Stimulated activated CD8-positive, alpha-beta memory T cell treated with anti-CD3 and anti-CD28 coated beads, Interleukin-15, amount 100 ng/mL, for 24 hours (primary cell): ENCODE measurements at regions not wholly inside any gene's neighbourhood (a gene's known extent, or its start where the extent isn't known, plus 50 kb on each side); places are given as distances from the start of the nearest gene placed in this dataset.

Experiments
- DNase-seq: peaks from one replicate; pipeline ENCODE4 v3.0.0-alpha.2; 2020; ENCODE audit warnings: low read depth

DNA sequence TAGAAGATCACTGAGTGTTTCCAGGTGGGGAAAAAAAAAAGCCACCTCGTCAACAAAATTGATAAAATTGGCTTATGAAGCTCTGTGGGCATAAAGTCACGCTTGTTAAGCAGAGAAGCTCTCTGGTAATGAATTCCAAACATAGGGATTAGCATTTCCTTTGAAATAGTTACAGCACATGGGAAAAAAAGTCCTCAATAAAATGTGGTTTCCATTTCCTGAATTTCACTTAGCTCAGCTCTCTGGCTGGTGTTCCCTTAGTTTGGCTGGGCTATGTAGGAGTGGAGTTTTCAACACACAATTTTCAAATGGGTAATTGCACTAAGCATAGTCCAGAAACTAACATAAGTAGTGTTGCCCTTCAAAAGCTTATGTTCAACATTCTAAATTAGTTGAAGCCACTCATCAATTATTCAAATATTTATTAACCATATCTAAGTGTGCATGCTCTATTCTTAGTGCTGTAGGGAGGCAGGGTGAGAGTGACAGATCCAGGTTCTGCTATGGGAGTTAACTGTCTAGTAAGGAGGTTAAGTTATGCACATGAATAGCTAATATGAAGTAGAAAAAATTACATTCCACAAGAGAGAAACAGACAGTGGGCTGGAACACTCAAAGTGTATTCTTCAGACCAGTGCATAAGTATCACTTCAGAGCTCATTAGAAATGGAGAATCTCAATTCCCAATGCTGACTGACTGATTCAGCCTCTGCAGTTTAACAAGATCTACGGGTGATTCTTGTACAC, 445.7 kb downstream of the SMARCA1 start:
- DNase-seq = no peak

DNA sequence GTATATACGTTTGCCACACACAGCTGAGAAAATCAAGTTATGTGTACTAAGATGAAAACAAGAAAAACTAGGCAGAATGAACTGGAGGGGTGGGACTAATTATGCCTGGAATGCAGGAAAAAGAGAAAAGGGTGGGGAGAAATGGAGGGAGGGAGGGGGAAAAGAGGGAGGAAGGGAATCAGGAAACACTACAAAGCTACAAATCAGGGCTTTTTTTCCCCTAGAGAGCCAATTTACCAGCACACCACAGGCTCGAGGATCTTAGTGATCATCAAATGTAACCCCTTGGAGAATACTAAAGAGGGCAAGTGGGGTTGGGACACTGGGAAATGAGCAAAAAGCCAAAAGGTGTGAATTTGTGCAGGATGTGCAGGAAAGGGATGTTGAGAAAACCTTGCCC, 451.9 kb downstream of the SMARCA1 start:
- DNase-seq = no peak

DNA sequence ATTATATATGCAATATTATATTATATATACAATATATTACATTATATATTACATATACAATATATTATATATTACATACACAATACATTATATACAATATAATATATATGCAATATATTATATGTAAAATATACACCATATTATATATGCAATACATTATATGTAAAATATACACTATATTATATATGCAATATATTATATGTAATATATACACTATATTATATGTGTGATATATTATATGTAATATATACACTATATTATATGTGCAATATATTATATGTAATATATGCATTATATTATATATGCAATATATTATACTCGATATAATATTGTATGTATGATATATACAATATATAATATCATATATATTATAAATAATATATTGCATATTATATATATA, 457.4 kb downstream of the SMARCA1 start:
- DNase-seq = no peak

DNA sequence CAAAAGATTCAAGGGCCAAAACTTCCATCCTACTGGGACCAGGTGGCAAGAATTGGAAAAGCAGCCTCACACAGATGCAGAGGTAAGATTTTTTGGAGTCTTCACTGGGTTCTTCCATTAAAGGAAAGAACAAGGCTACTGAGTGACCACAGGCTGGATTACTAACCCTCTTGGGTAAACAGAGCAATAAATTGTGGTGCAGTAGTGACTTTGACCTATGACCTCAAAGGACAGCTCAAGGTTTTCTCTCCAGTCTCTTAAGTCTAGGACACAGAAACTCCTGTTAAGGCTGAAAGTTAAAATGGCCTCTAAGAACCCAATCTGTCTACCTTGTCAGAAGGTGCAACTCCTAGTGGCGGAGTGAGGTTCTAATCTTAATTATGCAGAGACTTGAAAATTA, 464.9 kb downstream of the SMARCA1 start:
- DNase-seq = no peak

DNA sequence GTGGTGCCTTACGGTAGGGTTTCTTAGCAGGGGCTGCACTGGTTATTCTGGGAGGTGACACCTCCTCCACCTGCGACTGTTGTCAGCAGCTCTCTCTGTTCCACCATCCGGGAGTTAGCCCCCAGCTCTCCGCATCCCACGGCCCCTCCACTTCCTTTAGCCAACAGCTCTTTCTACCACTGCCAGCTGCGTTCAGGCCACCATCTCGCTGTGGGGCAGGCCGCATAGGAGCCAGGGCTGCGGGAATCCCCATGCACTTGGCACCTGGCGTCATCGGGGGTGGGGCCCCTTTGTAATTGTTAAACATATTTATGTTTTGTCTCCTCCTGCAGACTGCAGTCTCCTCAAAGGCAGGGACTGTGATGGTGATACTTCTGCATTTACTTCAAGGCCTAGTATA, 480.2 kb downstream of the SMARCA1 start:
- no peak for DNase-seq

DNA sequence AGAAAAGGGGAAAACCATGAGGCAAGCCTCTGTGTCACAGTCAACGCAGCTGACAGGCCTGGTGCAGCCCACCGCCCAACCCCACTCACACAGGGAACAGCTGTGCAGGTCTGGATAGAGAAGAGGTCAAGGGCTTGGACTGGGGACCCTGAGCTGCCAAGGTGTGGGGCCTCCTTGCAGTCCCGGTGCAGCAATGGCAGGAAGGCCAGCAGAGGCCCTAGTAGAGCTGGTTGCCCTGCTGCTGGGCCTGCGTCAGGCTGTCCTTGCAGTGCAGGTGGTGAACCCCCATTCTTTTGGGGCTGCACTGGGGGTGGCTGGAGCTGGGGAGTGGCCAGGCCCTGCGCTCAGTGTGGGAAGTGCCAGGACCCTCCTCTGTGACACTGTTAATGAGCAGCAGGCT, 482.0 kb downstream of the SMARCA1 start:
- DNase-seq = no peak

DNA sequence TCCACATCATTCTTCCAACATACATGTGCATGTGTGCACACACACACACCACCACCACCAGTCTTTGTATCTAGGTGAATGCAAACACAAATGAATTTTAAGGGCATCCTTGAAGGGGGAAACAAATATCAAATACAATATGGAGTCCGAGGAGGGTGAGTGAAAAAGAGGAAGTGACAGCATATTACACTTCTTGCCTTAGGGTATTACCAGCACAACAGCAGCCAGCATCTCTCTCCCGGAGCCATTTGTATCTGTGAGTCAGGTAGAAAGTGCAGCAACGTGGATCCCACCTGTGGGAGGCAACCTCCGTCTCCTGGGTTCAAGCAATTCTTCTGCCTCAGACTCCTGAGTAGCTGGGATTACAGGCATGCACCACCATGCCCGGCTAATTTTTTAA, 483.2 kb downstream of the SMARCA1 start:
- no peak for DNase-seq

DNA sequence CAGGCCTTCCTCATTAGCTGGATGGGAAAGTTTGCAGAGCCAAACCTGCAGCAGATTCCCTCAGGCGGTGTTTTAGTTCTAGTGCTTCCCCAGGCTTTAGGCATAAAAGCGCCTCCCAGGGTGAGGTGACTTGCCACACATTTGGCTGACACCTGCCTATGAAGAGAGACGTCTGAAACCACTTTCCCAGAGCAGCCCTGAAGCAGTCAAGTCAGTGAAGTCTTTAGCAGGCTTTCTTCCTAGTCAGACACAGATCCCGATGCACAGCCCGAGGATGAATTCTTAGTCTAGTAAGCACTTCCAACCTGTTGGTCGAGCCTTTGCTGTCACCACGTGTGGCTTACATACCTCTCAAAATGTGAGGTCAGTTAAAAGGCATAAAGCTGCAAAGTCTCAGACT, 484.1 kb downstream of the SMARCA1 start:
- DNase-seq = no peak

DNA sequence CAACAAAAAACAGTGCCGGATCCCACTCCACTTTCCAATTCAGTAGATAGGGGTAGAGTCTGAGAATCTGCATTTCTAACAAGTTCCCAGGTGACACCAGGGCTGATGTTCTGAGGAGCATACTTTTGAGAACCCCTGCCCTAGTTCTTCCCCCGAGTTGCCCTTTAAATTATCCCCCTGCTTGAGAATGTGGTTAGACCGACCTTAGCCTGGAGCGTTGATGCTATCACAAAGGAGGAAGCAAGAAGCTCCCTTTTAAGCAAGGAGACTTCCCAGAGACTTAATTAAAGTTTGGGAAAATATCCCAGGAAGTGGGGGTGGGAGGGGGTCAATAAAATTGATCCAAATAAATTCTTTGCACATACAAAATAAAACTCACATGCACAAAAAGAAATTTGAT, 485.9 kb downstream of the SMARCA1 start:
- no peak for DNase-seq

DNA sequence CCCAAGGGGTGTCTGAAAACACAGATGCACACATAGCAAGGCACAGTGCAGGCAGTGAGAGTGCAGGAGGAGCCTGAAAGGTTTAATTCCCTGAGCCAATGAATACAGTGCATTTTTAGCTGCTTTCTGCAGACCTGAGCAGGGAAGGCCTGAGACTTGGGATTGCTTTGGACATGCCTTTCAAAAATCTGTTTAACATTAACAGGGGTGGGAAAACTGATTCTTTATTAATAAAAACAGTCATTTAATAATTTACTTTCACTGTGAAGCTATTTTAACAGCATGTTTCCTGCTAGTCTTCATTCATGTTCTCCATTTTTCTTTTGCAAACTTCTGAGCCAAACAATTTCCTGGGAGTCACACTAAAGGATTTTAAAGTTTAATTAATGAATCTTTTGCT, 488.1 kb downstream of the SMARCA1 start:
- no peak for DNase-seq

DNA sequence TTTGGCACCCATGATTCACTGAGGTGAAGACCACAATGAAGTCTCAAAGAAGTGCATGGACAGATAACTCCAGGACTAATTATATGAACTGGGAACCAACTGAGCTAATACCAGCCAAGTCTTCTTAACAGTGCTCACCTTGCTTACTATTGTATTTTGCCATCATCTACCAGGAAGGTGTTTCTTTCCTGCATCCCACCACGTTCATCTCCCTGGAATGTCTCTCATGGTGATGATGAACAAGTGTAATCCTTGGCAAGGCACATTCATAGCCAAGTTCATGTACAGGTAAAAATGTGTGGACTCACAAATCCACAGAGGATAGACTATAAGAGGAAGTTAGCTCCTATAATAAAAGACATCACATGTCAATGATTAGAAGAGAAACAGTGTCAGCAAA, 489.1 kb downstream of the SMARCA1 start:
- DNase-seq = no peak

DNA sequence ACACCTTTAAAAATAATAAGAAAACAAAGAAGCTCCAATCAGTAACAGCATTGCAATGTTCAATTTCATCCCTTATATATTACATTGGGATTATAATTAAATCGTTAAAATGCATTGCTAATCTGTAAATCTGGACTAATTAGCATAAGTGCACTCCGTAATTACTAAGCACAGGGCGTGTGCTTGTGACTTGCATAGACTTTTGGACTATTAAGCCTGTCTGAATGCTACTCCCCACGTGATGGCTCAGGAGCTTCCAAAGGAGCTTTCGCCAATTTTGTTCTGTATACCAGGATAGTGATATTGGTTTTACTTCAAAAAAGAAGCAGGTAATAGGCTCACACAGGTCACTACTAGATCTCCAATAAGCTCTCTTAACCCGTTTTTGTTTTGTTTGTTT, 497.1 kb downstream of the SMARCA1 start:
- DNase-seq = no peak

DNA sequence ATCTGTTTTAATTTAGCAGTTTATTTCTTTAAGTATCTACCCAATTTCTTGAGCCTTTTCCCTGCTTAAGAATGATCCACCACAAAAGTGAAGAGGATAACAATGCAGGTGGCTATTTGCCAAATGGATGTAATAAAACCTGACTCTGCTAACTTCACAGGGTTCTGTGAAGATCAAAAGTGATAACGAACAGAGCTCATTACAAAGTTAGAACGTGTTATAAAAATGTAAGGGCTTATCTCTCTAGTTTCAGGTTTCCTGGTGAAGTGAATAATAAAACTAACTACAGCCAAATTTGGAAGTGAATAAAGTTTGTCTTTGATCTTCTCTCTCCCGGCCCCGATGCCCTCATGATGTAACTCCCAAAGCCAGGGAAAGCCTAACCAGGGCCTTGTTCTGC, 497.9 kb downstream of the SMARCA1 start:
- no peak for DNase-seq

DNA sequence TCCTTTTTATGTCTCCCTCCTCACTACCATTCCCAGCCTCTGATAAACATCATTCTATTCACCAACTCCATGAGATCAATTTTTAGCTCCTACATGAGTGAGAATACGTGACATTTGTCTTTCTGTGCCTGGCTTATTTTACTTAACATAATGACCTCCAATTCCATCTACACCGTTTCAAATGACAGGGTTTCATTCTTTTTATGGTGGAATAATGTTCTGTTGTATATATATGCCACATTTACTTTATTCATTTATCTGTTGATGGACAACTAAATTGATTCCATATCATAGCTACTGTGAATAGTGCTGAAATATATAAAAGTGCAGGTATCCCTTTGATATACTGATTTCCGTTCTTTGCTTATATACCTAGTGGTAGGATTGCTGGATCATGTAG, 503.9 kb downstream of the SMARCA1 start:
- no peak for DNase-seq

DNA sequence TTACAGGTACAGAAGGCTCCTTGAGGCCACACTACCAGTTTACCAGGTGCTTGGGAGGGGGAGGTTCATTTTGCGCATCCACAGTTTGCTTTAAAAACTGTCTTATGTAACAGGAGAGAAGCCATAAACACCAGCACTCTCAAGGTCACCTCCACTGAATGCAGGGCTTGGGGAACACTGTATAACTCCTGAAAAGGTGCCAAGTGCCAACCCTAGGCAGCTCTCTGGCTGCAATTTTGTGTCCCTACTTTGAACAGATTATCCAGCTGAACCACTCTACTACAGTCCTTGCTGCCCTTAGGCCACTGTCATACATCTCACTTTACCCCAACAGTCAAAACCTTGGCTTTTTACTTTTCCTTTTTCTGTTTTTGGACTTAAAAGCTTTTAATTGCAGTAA, 507.9 kb downstream of the SMARCA1 start:
- DNase-seq = no peak

DNA sequence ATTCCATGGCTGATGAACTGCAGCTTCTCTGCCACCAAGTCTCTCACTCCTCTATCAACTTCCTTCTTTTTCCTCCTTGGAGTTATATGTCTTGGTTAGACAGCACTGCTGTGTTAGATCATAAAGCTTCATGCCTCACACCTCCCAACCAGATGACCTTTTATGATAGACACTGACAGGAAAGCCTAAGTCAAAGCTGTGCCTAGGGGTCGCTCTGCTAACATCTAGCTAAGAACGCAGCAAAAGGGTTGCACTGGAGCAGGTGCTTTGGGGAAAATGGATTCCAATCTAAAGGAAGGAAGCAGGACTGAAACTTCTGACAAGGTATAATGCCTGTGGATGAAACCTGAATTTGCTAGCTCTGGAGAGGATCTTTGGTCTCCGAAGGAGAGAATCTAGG, 509.7 kb downstream of the SMARCA1 start:
- DNase-seq = no peak

DNA sequence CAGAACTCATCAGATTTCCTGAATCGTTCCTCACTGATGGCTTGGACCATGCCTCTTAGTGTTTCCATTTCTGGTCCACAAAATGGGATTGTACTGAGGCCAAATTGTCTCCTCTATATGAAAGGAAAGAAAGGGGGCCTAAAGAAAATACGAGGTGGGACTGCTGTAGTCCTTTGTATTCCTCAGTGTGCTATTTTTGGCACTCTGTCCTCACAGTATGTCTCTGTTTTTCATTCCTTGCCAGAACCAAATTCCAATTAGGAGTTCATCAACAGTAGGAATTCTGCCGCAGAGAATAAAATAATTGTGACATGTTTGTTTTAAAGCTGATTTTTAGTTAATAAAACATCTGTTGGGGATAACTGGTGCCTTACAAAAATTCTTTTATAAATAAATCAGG, 515.7 kb downstream of the SMARCA1 start:
- no peak for DNase-seq

DNA sequence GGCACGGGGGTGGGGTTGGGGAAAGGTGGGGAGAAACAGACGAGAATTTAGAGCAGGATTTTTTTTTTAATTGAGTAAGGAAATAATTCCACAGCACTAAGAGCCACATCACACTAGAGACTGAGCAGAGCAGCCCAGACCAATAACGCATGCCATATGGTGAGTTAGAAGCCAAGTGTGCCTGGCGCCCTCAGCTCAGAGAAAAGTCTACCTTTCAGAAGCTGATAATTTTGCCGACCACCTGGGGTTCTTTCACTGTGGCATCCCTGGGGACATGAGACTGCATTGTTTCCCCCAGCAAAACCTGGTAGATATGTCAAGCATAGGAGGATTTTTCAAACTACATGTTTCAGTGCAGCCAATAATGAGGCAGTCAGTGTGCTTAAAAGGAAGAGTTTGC, 516.8 kb downstream of the SMARCA1 start:
- DNase-seq = no peak

DNA sequence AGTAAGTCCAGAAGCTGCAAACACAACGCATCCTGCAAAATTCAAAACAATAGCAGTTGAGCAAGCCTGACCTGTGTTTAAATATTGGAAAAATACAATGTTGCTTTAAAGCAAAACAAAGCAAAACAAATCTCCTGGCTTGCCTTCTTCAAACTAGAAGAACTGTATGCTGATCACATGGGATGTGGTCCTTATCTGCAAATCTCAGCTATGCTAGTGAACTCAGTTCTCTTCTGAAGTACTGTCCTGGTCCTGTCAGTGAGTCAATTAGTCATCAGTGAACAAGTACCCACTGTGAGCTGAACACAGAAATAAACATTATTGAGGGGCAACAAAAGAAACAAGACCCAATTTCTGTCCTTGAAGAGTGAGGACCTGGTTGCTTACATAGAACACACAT, 522.5 kb downstream of the SMARCA1 start:
- no peak for DNase-seq

DNA sequence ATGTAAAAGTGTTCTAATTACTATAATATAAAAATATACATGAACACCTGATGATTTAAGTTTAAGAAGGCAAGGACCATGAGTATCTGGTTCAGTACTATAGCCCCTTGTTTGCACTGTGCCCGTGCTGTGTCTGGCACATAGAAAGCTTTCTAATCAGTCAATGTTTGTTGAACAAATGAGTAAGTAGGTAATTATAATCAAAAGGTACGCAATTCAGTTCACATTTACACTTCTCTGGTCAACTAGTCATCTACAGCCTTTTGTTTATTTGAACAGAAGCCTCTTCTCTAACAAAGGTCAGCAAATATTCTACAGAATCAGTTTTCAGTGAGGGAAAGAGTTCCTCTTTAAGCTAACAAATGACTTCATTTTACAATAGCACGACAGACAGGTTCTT, 523.3 kb downstream of the SMARCA1 start:
- no peak for DNase-seq

DNA sequence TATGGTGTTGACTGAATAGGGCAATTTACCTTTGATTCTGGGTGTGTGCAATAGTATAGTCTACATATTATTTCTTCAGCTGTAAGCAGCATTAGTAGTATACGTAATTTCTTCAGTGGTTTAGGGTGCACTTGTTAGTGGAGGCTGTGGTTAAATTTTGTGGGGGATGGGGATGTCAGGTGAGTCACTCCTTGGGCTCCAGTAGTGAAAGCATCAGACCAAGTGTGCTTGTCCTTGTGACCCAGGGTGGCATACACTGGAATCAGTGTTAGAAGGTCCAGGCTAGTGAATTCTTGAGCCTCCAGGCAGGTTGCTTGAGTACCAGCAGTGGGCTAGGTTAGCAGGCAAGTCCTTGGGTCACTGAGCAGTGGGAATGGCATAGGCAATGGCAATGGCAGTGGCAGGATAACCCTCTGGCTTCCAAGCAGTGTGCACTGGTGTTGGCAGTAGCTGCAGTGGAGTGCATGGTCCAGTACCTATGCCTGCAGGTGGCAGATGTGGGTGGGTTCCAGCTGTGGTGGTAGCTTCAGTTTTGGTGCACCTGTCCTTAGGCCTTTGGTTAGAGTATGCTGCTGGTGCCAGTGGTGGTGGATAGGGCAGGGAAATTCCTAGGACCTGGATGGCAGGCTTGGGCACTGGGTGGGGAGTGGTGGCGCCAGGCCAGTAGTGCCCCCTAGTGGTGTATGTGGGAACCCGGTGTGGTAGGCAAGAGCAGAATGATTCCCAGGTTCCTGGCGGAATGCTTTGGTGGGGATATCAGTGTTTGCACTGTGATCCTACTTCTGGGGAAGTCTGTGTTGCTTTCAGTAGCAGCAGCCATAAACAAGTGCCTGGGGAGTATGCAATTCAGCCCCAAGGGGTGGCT, 531.0 kb downstream of the SMARCA1 start:
- DNase-seq = no peak

DNA sequence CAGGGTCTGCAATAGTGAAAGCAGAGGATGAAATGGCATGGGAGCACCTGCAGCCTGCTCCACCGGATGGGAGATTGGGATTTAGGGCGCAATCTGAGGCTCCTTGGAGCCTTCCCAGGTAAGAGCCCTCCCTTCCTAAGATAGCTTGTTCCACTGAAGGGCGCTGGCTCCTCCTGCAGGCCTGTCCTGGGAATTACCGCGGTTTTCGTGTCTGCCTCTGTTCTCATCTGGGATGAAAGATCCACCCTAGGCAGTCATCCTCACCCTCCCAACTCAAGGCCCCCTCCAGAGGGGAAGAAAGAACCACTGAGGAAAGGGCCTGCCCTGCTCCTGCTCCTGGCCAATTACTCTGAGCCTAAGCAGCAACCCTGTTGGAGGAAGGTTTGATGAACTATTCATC, 547.5 kb downstream of the SMARCA1 start:
- no peak for DNase-seq

DNA sequence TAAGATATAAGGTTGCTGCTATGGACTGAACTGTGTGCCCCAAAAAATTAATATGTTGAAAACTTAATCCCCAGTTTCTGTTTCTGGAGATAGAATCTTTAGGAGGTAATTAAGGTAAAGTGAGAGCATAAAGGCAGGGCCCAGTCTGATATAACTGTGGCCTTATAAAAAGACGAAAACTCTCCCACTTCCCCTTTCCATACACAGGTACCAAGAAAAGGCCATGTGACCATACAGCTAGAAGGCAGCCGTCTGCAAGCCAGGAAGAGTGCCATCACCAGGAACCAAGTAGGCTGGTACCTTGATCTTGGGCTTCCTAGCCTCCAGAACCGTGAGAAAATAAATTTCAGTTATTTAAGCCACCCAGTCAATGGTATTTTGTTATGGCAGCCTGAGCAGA, 550.3 kb downstream of the SMARCA1 start:
- no peak for DNase-seq

DNA sequence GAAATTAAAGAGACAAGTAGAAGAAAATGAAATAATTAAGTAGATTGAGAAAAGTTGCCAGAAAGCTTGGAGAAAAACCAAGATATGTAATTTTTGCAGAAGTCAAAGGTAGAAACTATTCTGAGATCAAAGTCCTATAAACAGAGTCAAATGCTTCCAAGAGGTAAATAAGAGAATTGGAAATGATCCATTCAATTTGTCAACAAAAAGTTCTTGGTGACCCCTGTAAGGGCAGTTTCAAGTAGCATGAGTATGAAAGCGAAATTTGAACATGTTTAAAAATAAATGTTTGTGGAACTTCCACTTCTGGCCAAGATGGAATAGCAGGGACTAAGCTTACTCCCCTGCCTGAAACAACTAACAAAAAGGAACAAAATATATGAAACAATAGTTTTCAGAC, 562.0 kb downstream of the SMARCA1 start:
- no peak for DNase-seq
